ENCODE measurements at regions not wholly inside any gene's neighbourhood (a gene's known extent, or its start where the extent isn't known, plus 50 kb on each side); places are given as distances from the start of the nearest gene placed in this dataset.

DNA sequence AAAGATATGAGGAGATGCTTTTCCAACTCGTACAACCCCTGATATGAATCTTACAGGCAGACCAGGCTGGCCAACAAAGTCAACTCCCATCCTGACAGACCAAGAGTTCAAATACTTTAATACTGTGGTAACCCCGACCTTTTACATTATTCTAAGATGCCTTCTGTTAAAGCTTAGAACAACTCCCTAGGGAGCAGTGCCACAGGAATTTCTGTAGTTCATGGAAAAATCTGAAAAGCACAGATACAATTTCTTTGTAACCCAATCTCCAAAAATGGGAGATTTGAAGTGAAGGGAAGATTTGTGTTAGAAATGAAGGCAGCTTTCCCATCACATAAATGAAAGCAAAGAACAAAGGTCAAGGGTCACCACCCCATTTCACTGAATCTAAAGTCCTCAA, 151.3 kb upstream of the BEND6 start:
- TF ChIP-seq GABPA (IDR thresholded peaks at IDR 0.05; ENCODE audit: low read depth) (no peak), POLR2AphosphoS5 (IDR thresholded peaks at IDR 0.05; ENCODE audit: low read depth) (no peak)
- TF ChIP-seq, protein P1, sequence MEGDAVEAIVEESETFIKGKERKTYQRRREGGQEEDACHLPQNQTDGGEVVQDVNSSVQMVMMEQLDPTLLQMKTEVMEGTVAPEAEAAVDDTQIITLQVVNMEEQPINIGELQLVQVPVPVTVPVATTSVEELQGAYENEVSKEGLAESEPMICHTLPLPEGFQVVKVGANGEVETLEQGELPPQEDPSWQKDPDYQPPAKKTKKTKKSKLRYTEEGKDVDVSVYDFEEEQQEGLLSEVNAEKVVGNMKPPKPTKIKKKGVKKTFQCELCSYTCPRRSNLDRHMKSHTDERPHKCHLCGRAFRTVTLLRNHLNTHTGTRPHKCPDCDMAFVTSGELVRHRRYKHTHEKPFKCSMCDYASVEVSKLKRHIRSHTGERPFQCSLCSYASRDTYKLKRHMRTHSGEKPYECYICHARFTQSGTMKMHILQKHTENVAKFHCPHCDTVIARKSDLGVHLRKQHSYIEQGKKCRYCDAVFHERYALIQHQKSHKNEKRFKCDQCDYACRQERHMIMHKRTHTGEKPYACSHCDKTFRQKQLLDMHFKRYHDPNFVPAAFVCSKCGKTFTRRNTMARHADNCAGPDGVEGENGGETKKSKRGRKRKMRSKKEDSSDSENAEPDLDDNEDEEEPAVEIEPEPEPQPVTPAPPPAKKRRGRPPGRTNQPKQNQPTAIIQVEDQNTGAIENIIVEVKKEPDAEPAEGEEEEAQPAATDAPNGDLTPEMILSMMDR (IDR thresholded peaks at IDR 0.05; ENCODE audit: insufficient read depth, low read length), result no peak
